HL-60 (cell line): ENCODE measurements at regions not wholly inside any gene's neighbourhood (a gene's known extent, or its start where the extent isn't known, plus 50 kb on each side); places are given as distances from the start of the nearest gene placed in this dataset.

Experiments
- CTCF ChIP-seq: IDR thresholded peaks from one replicate; pipeline ENCODE4 v1.5.1; 2011; ENCODE audit warnings: low read length, control low read depth, inconsistent platforms; ENCODE audit not compliant: insufficient read depth
- POLR2AphosphoS5 ChIP-seq: IDR thresholded peaks from 2 replicates; pipeline ENCODE4 v1.6.1; 2012; ENCODE audit warnings: low read depth
- SPI1 ChIP-seq: IDR thresholded peaks from 2 replicates; pipeline ENCODE4 v1.6.1; 2012; ENCODE audit warnings: low read depth, mild to moderate bottlenecking, borderline replicate concordance
- TF ChIP-seq, protein P1 (sequence below): IDR thresholded peaks from 2 replicates; pipeline ENCODE4 v1.6.1; 2012; ENCODE audit warnings: low read depth; ENCODE audit not compliant: insufficient replicate concordance

DNA sequence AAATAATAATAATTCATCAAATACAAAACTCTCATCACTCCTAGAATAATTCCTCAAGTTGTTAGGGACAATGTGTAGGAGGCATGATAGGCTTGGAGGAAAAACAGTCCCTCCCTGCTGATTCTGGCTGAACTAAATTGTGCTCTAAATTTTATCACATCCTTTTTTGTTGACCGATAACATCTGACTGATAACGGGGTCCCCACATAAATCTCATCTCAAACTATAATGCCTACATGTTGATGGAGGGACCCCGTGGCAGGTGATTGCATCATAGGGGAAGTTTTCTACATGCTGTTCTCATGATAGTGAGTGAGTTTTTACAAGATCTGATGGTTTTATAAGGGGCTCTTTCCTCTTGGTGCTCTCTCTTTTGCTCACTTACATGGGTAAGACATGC lies 1043.5 kb upstream of the SORCS1 start:
- no peak for TF ChIP-seq CTCF
- TF ChIP-seq, protein P1, sequence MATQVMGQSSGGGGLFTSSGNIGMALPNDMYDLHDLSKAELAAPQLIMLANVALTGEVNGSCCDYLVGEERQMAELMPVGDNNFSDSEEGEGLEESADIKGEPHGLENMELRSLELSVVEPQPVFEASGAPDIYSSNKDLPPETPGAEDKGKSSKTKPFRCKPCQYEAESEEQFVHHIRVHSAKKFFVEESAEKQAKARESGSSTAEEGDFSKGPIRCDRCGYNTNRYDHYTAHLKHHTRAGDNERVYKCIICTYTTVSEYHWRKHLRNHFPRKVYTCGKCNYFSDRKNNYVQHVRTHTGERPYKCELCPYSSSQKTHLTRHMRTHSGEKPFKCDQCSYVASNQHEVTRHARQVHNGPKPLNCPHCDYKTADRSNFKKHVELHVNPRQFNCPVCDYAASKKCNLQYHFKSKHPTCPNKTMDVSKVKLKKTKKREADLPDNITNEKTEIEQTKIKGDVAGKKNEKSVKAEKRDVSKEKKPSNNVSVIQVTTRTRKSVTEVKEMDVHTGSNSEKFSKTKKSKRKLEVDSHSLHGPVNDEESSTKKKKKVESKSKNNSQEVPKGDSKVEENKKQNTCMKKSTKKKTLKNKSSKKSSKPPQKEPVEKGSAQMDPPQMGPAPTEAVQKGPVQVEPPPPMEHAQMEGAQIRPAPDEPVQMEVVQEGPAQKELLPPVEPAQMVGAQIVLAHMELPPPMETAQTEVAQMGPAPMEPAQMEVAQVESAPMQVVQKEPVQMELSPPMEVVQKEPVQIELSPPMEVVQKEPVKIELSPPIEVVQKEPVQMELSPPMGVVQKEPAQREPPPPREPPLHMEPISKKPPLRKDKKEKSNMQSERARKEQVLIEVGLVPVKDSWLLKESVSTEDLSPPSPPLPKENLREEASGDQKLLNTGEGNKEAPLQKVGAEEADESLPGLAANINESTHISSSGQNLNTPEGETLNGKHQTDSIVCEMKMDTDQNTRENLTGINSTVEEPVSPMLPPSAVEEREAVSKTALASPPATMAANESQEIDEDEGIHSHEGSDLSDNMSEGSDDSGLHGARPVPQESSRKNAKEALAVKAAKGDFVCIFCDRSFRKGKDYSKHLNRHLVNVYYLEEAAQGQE, result no peak
- no peak for TF ChIP-seq POLR2AphosphoS5
- no peak for TF ChIP-seq SPI1
